SK-N-SH treated with all-trans-retinoic acid at 6 μM for 48 hours (cell line): ENCODE measurements at regions not wholly inside any gene's neighbourhood (a gene's known extent, or its start where the extent isn't known, plus 50 kb on each side); places are given as distances from the start of the nearest gene placed in this dataset.

ENCODE experiments used
- ATAC-seq: fragments of 200-7000 bp; cut with Tn5 transposase; 3 replicates; pipeline ENCODE4 v1.9.1; 2020; ENCODE audit warnings: mild to moderate bottlenecking, moderate library complexity
- BACH2 ChIP-seq: fragments of 250-450 bp; sonication (Bioruptor Pico); IDR thresholded peaks from 2 replicates; pipeline ENCODE4 v1.9.0; 2021; ENCODE audit warnings: mild to moderate bottlenecking, borderline replicate concordance
- CREB5 ChIP-seq: fragments of 250-450 bp; sonication (Bioruptor Pico); IDR thresholded peaks from 2 replicates; pipeline ENCODE4 v1.5.1; 2020; ENCODE audit warnings: low read depth, mild to moderate bottlenecking, moderate library complexity
- ESRRG ChIP-seq: fragments of 250-450 bp; sonication (Bioruptor Pico); IDR thresholded peaks from 2 replicates; pipeline ENCODE4 v1.6.1; 2021; ENCODE audit warnings: mild to moderate bottlenecking
- GLIS3 ChIP-seq: fragments of 250-450 bp; sonication (Bioruptor Pico); IDR thresholded peaks from 2 replicates; pipeline ENCODE4 v1.5.0; 2020; ENCODE audit warnings: mild to moderate bottlenecking, moderate library complexity
- OSR1 ChIP-seq: fragments of 250-450 bp; sonication (Bioruptor Pico); IDR thresholded peaks from 2 replicates; pipeline ENCODE4 v1.8.0; 2022; ENCODE audit warnings: moderate library complexity, mild to moderate bottlenecking, inconsistent platforms
- RARB ChIP-seq: fragments of 250-450 bp; sonication (Bioruptor Pico); IDR thresholded peaks from 2 replicates; pipeline ENCODE4 v1.8.0; 2021; ENCODE audit warnings: mild to moderate bottlenecking, moderate library complexity
- SNAI2 ChIP-seq: fragments of 250-450 bp; sonication (Bioruptor Pico); IDR thresholded peaks from 2 replicates; pipeline ENCODE4 v1.5.0; 2020; ENCODE audit warnings: mild to moderate bottlenecking, moderate library complexity
- TCF4 ChIP-seq: fragments of 250-450 bp; sonication (Bioruptor Pico); IDR thresholded peaks from 2 replicates; pipeline ENCODE4 v1.8.0; 2021; ENCODE audit warnings: mild to moderate bottlenecking, moderate library complexity, borderline replicate concordance
- TOX ChIP-seq: fragments of 250-450 bp; sonication (Bioruptor Pico); IDR thresholded peaks from 2 replicates; pipeline ENCODE4 v1.8.0; 2021; ENCODE audit warnings: mild to moderate bottlenecking, moderate library complexity, borderline replicate concordance
- ZFP3 ChIP-seq: fragments of 250-450 bp; sonication (Bioruptor Pico); IDR thresholded peaks from 2 replicates; pipeline ENCODE4 v1.5.0; 2020; ENCODE audit warnings: mild to moderate bottlenecking, moderate library complexity
- ZFP30 ChIP-seq: fragments of 450-650 bp; formaldehyde crosslinking; IDR thresholded peaks from 2 replicates; pipeline ENCODE4 v1.5.0; 2022; ENCODE audit warnings: mild to moderate bottlenecking, moderate library complexity
- ZNF70 ChIP-seq: fragments of 450-650 bp; formaldehyde crosslinking; IDR thresholded peaks from 2 replicates; pipeline ENCODE4 v1.5.0; 2020; ENCODE audit warnings: mild to moderate bottlenecking, moderate library complexity
- ZNF8 ChIP-seq: fragments of 450-650 bp; formaldehyde crosslinking; IDR thresholded peaks from 2 replicates; pipeline ENCODE4 v1.5.0; 2020; ENCODE audit warnings: mild to moderate bottlenecking, moderate library complexity
- TF ChIP-seq, protein P1 (sequence below): fragments of 250-450 bp; sonication (Bioruptor Pico); IDR thresholded peaks from 2 replicates; pipeline ENCODE4 v1.5.0; 2020; ENCODE audit warnings: mild to moderate bottlenecking, moderate library complexity
- TF ChIP-seq, protein P2 (sequence below): fragments of 250-450 bp; sonication (Bioruptor Pico); IDR thresholded peaks from 2 replicates; pipeline ENCODE4 v1.8.0; 2021; ENCODE audit warnings: low read depth, mild to moderate bottlenecking, moderate library complexity, borderline replicate concordance
- TF ChIP-seq, protein P3 (sequence below): fragments of 250-450 bp; sonication (Bioruptor Pico); IDR thresholded peaks from 2 replicates; pipeline ENCODE4 v1.8.0; 2020; ENCODE audit warnings: mild to moderate bottlenecking, moderate library complexity, borderline replicate concordance

GRCh38 chr12:107845226-107845979 is 70.9 kb downstream of the ASCL4 start (continued):
- TF ChIP-seq, protein P1, sequence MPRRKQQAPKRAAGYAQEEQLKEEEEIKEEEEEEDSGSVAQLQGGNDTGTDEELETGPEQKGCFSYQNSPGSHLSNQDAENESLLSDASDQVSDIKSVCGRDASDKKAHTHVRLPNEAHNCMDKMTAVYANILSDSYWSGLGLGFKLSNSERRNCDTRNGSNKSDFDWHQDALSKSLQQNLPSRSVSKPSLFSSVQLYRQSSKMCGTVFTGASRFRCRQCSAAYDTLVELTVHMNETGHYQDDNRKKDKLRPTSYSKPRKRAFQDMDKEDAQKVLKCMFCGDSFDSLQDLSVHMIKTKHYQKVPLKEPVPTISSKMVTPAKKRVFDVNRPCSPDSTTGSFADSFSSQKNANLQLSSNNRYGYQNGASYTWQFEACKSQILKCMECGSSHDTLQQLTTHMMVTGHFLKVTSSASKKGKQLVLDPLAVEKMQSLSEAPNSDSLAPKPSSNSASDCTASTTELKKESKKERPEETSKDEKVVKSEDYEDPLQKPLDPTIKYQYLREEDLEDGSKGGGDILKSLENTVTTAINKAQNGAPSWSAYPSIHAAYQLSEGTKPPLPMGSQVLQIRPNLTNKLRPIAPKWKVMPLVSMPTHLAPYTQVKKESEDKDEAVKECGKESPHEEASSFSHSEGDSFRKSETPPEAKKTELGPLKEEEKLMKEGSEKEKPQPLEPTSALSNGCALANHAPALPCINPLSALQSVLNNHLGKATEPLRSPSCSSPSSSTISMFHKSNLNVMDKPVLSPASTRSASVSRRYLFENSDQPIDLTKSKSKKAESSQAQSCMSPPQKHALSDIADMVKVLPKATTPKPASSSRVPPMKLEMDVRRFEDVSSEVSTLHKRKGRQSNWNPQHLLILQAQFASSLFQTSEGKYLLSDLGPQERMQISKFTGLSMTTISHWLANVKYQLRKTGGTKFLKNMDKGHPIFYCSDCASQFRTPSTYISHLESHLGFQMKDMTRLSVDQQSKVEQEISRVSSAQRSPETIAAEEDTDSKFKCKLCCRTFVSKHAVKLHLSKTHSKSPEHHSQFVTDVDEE (CRISPR knock-in tag) = no peak
- no peak for TF ChIP-seq OSR1 (CRISPR knock-in tag)
- TF ChIP-seq, protein P2, sequence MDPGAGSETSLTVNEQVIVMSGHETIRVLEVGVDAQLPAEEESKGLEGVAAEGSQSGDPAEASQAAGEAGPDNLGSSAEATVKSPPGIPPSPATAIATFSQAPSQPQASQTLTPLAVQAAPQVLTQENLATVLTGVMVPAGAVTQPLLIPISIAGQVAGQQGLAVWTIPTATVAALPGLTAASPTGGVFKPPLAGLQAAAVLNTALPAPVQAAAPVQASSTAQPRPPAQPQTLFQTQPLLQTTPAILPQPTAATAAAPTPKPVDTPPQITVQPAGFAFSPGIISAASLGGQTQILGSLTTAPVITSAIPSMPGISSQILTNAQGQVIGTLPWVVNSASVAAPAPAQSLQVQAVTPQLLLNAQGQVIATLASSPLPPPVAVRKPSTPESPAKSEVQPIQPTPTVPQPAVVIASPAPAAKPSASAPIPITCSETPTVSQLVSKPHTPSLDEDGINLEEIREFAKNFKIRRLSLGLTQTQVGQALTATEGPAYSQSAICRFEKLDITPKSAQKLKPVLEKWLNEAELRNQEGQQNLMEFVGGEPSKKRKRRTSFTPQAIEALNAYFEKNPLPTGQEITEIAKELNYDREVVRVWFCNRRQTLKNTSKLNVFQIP = no peak
- TF ChIP-seq, all 23 proteins: peak for 0

GRCh38 chr12:107845980-107846659 is 71.6 kb downstream of the ASCL4 start:
- no peak for ATAC-seq
- TF ChIP-seq RARB (CRISPR knock-in tag) (no peak), CREB5 (CRISPR knock-in tag) (no peak), TCF4 (CRISPR knock-in tag) (no peak), GLIS3 (CRISPR knock-in tag) (no peak), SNAI2 (no peak), ZFP30 (no peak), ZFP3 (no peak), ESRRG (CRISPR knock-in tag) (no peak), BACH2 (CRISPR knock-in tag) (no peak), ZNF8 (CRISPR knock-in tag) (no peak), ZNF70 (CRISPR knock-in tag) (no peak), TOX (no peak)
- TF ChIP-seq, protein P1 (CRISPR knock-in tag) = no peak
- TF ChIP-seq, protein P3, sequence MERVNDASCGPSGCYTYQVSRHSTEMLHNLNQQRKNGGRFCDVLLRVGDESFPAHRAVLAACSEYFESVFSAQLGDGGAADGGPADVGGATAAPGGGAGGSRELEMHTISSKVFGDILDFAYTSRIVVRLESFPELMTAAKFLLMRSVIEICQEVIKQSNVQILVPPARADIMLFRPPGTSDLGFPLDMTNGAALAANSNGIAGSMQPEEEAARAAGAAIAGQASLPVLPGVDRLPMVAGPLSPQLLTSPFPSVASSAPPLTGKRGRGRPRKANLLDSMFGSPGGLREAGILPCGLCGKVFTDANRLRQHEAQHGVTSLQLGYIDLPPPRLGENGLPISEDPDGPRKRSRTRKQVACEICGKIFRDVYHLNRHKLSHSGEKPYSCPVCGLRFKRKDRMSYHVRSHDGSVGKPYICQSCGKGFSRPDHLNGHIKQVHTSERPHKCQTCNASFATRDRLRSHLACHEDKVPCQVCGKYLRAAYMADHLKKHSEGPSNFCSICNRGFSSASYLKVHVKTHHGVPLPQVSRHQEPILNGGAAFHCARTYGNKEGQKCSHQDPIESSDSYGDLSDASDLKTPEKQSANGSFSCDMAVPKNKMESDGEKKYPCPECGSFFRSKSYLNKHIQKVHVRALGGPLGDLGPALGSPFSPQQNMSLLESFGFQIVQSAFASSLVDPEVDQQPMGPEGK (CRISPR knock-in tag) = no peak
- TF ChIP-seq, protein P2 = no peak
- TF ChIP-seq, all 23 proteins: peak for 0
